ENCODE measurements at regions not wholly inside any gene's neighbourhood (a gene's known extent, or its start where the extent isn't known, plus 50 kb on each side); places are given as distances from the start of the nearest gene placed in this dataset.
A peak's percentile ranks its signal among the peaks of the same experiment; 100 is the strongest.
"Not testable (repeated sequence)": the region's sequence is repeated elsewhere in the genome, so short reads cannot be mapped to it uniquely, and the experiment has no call there.

- H3K9me3 Mint-ChIP-seq = peaks cover 3% of the 10 kb centered on the region
- intact Hi-C loops (cut with micrococcal nuclease) = no loop called here
- H3K36me3 Mint-ChIP-seq (ENCODE audit: low read depth) = peaks cover under 1% of the 10 kb centered on the region
- H3K4me3 Mint-ChIP-seq = no peak overlapping the region
- H3K4me1 Mint-ChIP-seq (ENCODE audit: low read depth) = peaks cover 83% of the 10 kb centered on the region
- H3K27ac Mint-ChIP-seq = no peak overlapping the region
- H3K27me3 Mint-ChIP-seq = peaks cover 7% of the 10 kb centered on the region
These were observed 305.7 kb downstream of the RPLP1 start for GRCh38 chr15:69758291-69758771.

- Mint-ChIP-seq H3K27me3 (peaks cover 7% of the 10 kb centered on the region), H3K4me3 (no peak overlapping the region), H3K9me3 (no peaks in the 10 kb centered on the region), H3K36me3 (ENCODE audit: low read depth) (no peaks in the 10 kb centered on the region), H3K4me1 (ENCODE audit: low read depth) (peaks cover 81% of the 10 kb centered on the region), H3K27ac (peak overlapping the region; percentile 27)
- intact Hi-C loops (cut with micrococcal nuclease) = no loop called here
These were observed 306.5 kb downstream of the RPLP1 start for GRCh38 chr15:69758810-69759790.

- H3K27me3 Mint-ChIP-seq = peaks cover 4% of the 10 kb centered on the region
- no peak overlapping the region for H3K4me3 Mint-ChIP-seq
- peak overlapping the region; percentile 50 for H3K27ac Mint-ChIP-seq
- no peaks in the 10 kb centered on the region for H3K9me3 Mint-ChIP-seq
- intact Hi-C loops (cut with micrococcal nuclease) = no loop called here
- no peaks in the 10 kb centered on the region for H3K36me3 Mint-ChIP-seq (ENCODE audit: low read depth)
- H3K4me1 Mint-ChIP-seq (ENCODE audit: low read depth) = peaks cover 72% of the 10 kb centered on the region
These were observed 307.7 kb downstream of the RPLP1 start for GRCh38 chr15:69760258-69760845.

- peaks cover 65% of the 10 kb centered on the region for H3K4me1 Mint-ChIP-seq (ENCODE audit: low read depth)
- H3K4me3 Mint-ChIP-seq = no peak overlapping the region
- intact Hi-C loops (cut with micrococcal nuclease) = no loop called here
- peaks cover under 1% of the 10 kb centered on the region for H3K9me3 Mint-ChIP-seq
- H3K27ac Mint-ChIP-seq = peak overlapping the region; percentile 50
- peaks cover 1% of the 10 kb centered on the region for H3K27me3 Mint-ChIP-seq
- H3K36me3 Mint-ChIP-seq (ENCODE audit: low read depth) = no peaks in the 10 kb centered on the region
These were observed 308.4 kb downstream of the RPLP1 start for GRCh38 chr15:69760890-69761568.

GRCh38 chr15:69762373-69763148 lies 309.9 kb downstream of the RPLP1 start:
- no peak overlapping the region for H3K27ac Mint-ChIP-seq
- H3K9me3 Mint-ChIP-seq = peaks cover 11% of the 10 kb centered on the region
- H3K4me3 Mint-ChIP-seq = no peak overlapping the region
- peaks cover 52% of the 10 kb centered on the region for H3K4me1 Mint-ChIP-seq (ENCODE audit: low read depth)
- intact Hi-C loops (cut with micrococcal nuclease) = no loop called here
- peaks cover 1% of the 10 kb centered on the region for H3K27me3 Mint-ChIP-seq
- no peaks in the 10 kb centered on the region for H3K36me3 Mint-ChIP-seq (ENCODE audit: low read depth)

- peaks cover 11% of the 10 kb centered on the region for H3K9me3 Mint-ChIP-seq
- H3K36me3 Mint-ChIP-seq (ENCODE audit: low read depth) = no peaks in the 10 kb centered on the region
- H3K27me3 Mint-ChIP-seq = peaks cover 1% of the 10 kb centered on the region
- no peak overlapping the region for H3K27ac Mint-ChIP-seq
- intact Hi-C loops (cut with micrococcal nuclease) = no loop called here
- no peak overlapping the region for H3K4me3 Mint-ChIP-seq
- H3K4me1 Mint-ChIP-seq (ENCODE audit: low read depth) = peaks cover 46% of the 10 kb centered on the region
These were observed 311.2 kb downstream of the RPLP1 start for GRCh38 chr15:69763831-69764230.

- Mint-ChIP-seq H3K9me3 (peaks cover 11% of the 10 kb centered on the region), H3K27me3 (peaks cover 1% of the 10 kb centered on the region), H3K27ac (no peak overlapping the region), H3K36me3 (ENCODE audit: low read depth) (no peaks in the 10 kb centered on the region), H3K4me3 (no peak overlapping the region), H3K4me1 (ENCODE audit: low read depth) (peaks cover 25% of the 10 kb centered on the region)
- intact Hi-C loops (cut with micrococcal nuclease) = no loop called here
These were observed 313.5 kb downstream of the RPLP1 start for GRCh38 chr15:69766156-69766555.

GRCh38 chr15:69767191-69767590 lies 314.6 kb downstream of the RPLP1 start:
- Mint-ChIP-seq H3K36me3 (ENCODE audit: low read depth) (no peaks in the 10 kb centered on the region), H3K27ac (no peak overlapping the region), H3K4me3 (no peak overlapping the region), H3K27me3 (peaks cover 7% of the 10 kb centered on the region), H3K9me3 (peaks cover 11% of the 10 kb centered on the region), H3K4me1 (ENCODE audit: low read depth) (peaks cover 17% of the 10 kb centered on the region)
- intact Hi-C loops (cut with micrococcal nuclease) = no loop called here

GRCh38 chr15:69769336-69769735 lies 316.7 kb downstream of the RPLP1 start:
- H3K4me1 Mint-ChIP-seq (ENCODE audit: low read depth); H3K27ac Mint-ChIP-seq; H3K4me3 Mint-ChIP-seq; H3K27me3 Mint-ChIP-seq; H3K36me3 Mint-ChIP-seq (ENCODE audit: low read depth); intact Hi-C loops (cut with micrococcal nuclease): not testable (repeated sequence)
- peaks cover 11% of the 10 kb centered on the region for H3K9me3 Mint-ChIP-seq

- H3K4me3 Mint-ChIP-seq; H3K27ac Mint-ChIP-seq; intact Hi-C loops (cut with micrococcal nuclease); H3K27me3 Mint-ChIP-seq; H3K4me1 Mint-ChIP-seq (ENCODE audit: low read depth); H3K9me3 Mint-ChIP-seq; H3K36me3 Mint-ChIP-seq (ENCODE audit: low read depth): not testable (repeated sequence)
These were observed 321.6 kb downstream of the RPLP1 start for GRCh38 chr15:69774258-69774657.

GRCh38 chr15:69774711-69775110 lies 322.1 kb downstream of the RPLP1 start:
- H3K9me3 Mint-ChIP-seq; H3K4me1 Mint-ChIP-seq (ENCODE audit: low read depth); H3K27me3 Mint-ChIP-seq: not testable (repeated sequence)

GRCh38 chr15:69777356-69777755 lies 320.4 kb downstream of the TLE3 start:
- Mint-ChIP-seq H3K4me3 (no peak overlapping the region), H3K27me3 (peaks cover 6% of the 10 kb centered on the region), H3K9me3 (no peaks in the 10 kb centered on the region), H3K36me3 (ENCODE audit: low read depth) (no peaks in the 10 kb centered on the region), H3K4me1 (ENCODE audit: low read depth) (peaks cover 27% of the 10 kb centered on the region), H3K27ac (no peak overlapping the region)
- intact Hi-C loops (cut with micrococcal nuclease) = no loop called here

More at GRCh38 chr15:69774711-69775110, 322.1 kb downstream of the RPLP1 start:
- H3K36me3 Mint-ChIP-seq (ENCODE audit: low read depth); H3K4me3 Mint-ChIP-seq; H3K27ac Mint-ChIP-seq; intact Hi-C loops (cut with micrococcal nuclease): not testable (repeated sequence)

- peaks cover 10% of the 10 kb centered on the region for H3K27me3 Mint-ChIP-seq
- H3K27ac Mint-ChIP-seq = no peak overlapping the region
- H3K9me3 Mint-ChIP-seq = no peaks in the 10 kb centered on the region
- no peaks in the 10 kb centered on the region for H3K36me3 Mint-ChIP-seq (ENCODE audit: low read depth)
- no peak overlapping the region for H3K4me3 Mint-ChIP-seq
- intact Hi-C loops (cut with micrococcal nuclease) = no loop called here
- H3K4me1 Mint-ChIP-seq (ENCODE audit: low read depth) = peaks cover 27% of the 10 kb centered on the region
These were observed 317.3 kb downstream of the TLE3 start for GRCh38 chr15:69780374-69780773.

Measured in dendritic cell treated with granulocyte-macrophage colony-stimulating factor and Interleukin-4, amounts not matched to agents 40 ng/mL and 50 ng/mL, for 4 days (primary cell).